ENCODE measurements at regions not wholly inside any gene's neighbourhood (a gene's known extent, or its start where the extent isn't known, plus 50 kb on each side); places are given as distances from the start of the nearest gene placed in this dataset.

DNA sequence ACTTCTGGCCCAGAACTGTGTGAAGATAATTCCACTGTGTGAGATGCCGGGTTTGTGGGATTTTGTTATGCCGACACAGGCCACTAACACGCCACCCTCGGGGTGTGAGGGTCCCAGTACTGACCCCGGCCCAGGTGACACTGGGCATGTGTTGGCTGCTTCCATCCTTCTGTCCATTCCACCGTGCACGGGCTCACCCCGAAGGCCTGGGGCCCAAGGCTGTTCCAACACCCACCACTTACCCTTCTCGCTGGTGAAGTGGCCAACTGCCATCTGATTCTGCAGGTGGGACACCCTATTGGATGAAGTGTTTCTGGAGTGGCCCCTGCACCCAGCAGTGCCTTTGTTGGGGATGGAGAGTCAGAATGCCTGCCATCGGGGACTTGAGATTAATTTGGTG, 1307.5 kb downstream of the BRD1 start:
- Mint-ChIP-seq H3K4me1 (no peaks in the 10 kb centered on the region), H3K4me3 (no peak overlapping the region), H3K27me3 (no peaks in the 10 kb centered on the region), H3K27ac (peak overlapping the region in 1 of 2 donors; percentile 68), H3K9me3 (no peaks in the 10 kb centered on the region)
- DNase-seq (no peak), ATAC-seq (no peak)

DNA sequence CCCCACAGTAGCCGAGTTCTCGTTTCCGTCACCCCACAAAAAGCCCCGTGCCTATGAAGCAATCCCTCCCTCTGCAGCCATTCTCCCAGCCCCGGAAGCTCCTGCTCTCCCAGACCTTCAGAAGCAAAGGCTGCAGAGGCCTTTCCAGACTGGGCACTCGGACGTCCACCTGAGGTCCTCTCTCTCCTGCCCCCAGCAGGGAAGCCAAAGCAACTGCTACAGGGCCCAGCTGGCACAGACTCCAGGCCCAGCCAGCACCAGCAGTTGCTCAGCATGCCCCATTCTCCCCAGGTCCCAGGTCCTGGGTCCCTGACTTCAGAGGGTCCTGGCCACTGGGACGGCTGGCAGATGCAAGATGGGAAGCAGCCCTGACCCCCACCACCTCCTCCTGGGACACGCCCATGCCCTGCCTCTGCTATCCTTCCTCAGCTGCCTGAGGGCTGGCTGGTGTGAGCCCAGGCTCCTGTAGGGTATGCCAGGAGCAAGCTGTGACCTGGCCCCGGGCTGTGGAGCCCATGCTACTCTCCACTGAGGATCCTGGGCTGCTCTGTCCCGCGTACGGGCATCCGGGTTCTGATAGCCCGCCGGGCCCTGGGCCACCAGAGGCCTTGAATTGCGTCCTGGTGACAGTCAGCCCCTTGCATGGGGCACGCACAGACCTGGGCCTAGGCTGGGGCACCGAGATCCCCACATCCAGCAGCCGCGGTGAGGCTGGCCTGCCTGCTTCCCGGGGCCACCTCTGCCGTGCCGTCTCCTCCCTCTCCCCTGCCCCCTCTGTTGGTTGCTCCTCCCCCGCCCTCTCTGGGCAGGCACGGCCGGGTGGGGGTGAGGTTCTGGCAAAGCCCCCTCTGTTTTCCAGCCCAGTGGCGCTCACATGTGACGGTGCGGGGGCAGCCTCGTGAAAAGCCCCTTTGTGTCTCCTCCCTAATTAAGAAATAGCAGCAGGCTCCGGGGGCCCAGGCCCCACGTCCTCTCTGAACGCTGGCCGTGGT, 1310.3 kb downstream of the BRD1 start:
- Mint-ChIP-seq H3K4me3 (no peak overlapping the region), H3K27me3 (no peaks in the 10 kb centered on the region), H3K9me3 (no peaks in the 10 kb centered on the region), H3K27ac (no peak overlapping the region), H3K4me1 (no peaks in the 10 kb centered on the region)
- DNase-seq (no peak), ATAC-seq (no peak)

DNA sequence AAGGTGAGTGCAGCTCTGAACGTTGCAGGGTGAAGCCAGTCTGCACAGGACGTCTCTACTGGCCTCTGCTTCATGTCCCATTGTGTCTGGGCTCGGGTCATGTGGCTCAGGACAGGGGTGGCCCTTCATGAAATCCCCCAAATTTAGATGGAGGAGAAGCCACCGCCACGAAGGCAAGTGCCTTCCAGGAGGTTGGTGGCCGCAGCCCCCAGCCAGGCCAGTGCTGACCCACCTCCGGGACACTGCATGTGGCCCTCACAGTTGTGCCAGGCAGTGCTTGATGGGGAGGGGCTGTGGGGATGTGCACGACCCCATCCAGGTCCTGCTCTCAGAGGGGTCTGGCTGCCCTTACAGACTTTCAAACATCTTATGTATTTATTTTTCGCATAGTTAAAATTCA, 1311.1 kb downstream of the BRD1 start:
- Mint-ChIP-seq H3K27ac (no peak overlapping the region), H3K4me3 (no peak overlapping the region), H3K9me3 (no peaks in the 10 kb centered on the region), H3K27me3 (no peaks in the 10 kb centered on the region), H3K4me1 (no peaks in the 10 kb centered on the region)
- ATAC-seq: no peak
- DNase-seq: no peak

DNA sequence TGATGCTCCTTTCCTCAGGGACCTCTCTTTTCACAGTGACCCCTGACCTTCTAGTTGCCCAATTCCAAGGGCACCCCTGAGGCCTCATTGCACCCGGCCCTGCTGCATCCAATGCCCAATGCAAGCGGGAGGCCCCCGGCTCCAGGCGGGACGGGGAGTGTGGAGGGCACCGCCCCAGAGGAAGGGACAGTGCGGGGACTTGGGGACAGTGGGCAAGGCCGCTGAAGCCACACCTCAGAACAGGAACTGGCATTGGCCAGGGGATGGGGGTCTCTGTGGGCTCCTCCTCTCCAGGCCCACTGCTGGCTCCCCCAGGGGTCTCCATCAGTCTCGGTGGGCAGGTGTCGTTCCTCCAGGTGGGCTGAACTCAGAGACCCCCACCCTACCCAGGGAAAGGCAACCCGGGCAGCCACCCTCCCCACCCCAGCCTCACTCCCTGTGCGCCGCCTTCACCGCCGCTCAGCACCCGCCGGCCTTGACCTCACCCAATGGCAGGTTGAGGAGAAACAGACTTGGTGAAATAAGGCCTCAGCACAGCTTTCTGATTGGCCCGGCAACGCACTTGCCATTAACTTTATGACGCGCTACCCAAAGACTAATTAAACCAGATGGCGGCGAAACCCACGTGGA, 1312.0 kb downstream of the BRD1 start:
- Mint-ChIP-seq H3K27me3 (no peaks in the 10 kb centered on the region), H3K9me3 (no peaks in the 10 kb centered on the region), H3K27ac (no peak overlapping the region), H3K4me3 (no peak overlapping the region), H3K4me1 (no peaks in the 10 kb centered on the region)
- DNase-seq (no peak), ATAC-seq (peak; percentile 33)

DNA sequence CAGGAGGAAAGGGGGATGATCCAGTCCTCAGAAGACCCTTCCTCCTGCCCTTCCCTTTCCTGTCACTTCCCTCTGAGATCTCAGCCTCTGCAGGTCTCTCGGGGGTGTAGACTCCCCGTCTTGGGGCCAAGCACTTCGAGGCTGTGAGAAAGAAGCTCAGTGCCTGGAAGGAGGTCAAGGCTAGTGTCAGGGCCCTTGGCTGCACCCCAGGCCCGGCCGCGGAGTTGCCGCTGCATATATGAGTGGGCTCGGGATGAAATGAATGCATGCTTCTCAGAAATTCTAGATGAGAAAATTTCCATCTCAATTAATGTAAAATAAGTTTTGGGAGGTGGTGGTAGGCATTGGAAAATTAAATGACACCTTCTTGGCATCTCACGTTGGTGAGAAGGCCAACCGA, 1313.7 kb downstream of the BRD1 start:
- Mint-ChIP-seq H3K4me1 (no peaks in the 10 kb centered on the region), H3K27me3 (no peaks in the 10 kb centered on the region), H3K4me3 (no peak overlapping the region), H3K9me3 (no peaks in the 10 kb centered on the region), H3K27ac (no peak overlapping the region)
- ATAC-seq: no peak
- DNase-seq: no peak

DNA sequence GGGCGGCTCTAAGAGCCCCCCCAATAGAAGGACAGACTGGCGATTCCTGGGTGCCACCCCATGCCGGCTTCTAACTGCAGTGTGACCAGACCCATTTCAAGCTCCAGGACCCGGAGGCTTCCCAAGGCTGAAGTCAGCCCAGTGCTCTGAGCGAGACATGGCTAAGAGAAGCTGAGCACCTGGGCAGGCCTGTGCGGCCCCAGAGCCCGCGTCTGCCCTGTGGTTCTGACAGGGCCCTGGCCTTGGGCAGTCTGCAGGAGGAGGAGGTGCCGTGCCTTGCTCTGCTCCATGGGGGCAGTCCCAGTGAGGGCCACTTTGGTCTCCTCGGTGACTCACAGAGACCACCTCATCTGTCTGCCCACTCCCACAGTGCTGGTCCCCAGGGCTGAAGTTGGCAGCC, 1314.2 kb downstream of the BRD1 start:
- H3K27me3 Mint-ChIP-seq: no peaks in the 10 kb centered on the region
- H3K27ac Mint-ChIP-seq: no peak overlapping the region
- DNase-seq: no peak
- no peak overlapping the region for H3K4me3 Mint-ChIP-seq
- ATAC-seq: no peak
- no peaks in the 10 kb centered on the region for H3K9me3 Mint-ChIP-seq
- no peaks in the 10 kb centered on the region for H3K4me1 Mint-ChIP-seq

DNA sequence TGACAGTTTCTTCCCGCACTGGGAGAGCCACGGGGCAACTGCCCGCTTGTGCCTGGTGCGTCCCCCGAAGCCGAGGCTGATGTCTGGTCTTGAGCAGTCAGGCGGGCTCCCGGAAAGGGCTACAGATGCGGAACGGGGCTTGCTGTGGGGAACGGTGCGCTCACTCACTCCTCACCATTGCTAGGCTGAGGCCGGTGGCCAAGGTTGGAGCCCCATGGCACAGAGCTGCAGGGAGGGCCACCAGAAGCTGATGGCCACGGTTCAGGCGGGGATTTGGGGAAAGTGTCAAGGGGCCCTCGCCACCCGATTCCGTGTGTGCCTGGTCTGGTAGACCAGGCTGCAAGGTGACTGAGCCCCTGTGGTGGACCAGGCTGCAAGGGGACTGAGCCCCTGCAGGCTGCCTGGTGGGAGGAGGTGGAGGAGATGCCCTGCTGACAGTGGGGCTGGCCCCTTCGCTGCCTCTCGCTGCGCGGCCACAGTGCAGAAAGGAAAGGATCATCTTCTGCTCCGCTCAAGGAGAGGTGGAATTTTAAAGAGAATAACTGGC, 1315.8 kb downstream of the BRD1 start:
- H3K27me3 Mint-ChIP-seq: peaks cover 1% of the 10 kb centered on the region
- no peak overlapping the region for H3K27ac Mint-ChIP-seq
- H3K9me3 Mint-ChIP-seq: no peaks in the 10 kb centered on the region
- H3K4me3 Mint-ChIP-seq: no peak overlapping the region
- H3K4me1 Mint-ChIP-seq: no peaks in the 10 kb centered on the region
- DNase-seq (no peak), ATAC-seq (no peak)

DNA sequence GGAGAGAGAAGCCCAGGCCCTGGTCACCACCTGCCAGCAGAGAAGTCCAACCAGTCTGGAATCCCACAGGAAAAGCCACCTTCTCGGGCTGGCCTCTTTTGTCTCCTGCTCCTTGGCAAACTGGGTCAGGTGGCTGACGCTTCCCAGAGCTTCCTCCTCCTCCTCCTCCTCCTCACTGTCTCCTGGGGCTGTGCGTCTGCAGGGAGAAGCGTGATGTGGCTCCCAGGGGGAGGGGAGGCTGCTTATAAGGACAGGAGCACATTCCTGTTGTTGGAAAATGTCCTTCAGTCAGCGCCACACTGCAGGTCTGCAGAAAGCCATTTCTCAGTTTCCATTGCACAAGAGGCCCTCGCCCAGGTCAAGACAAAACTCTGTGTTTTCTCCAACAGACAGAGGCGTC, 1316.5 kb downstream of the BRD1 start:
- Mint-ChIP-seq H3K4me3 (no peak overlapping the region), H3K9me3 (no peaks in the 10 kb centered on the region), H3K27ac (no peak overlapping the region), H3K27me3 (peaks cover 8% of the 10 kb centered on the region), H3K4me1 (no peaks in the 10 kb centered on the region)
- DNase-seq: no peak
- ATAC-seq: no peak

DNA sequence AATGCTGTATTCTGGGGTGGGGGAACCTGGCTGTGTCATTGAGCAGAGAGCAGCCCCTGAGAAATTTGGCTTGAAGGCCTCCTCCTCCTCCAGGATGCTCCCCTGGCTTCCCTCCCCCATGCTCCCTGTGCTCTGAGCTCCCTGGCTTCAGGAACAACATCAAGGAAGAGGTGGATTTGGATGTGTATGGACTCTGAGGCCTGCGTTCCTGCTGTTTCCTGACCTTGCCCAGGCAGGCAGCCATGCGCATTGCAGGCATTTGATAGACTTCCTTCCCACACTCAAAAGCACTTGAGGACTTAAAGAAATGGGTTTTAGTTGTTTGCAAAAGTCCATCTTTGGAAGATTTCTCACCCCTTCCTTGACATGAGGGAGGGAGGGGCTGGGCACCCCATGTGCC, 1317.1 kb downstream of the BRD1 start:
- Mint-ChIP-seq H3K9me3 (no peaks in the 10 kb centered on the region), H3K27ac (no peak overlapping the region), H3K27me3 (peaks cover 11% of the 10 kb centered on the region), H3K4me3 (no peak overlapping the region), H3K4me1 (no peaks in the 10 kb centered on the region)
- DNase-seq: no peak
- no peak for ATAC-seq

DNA sequence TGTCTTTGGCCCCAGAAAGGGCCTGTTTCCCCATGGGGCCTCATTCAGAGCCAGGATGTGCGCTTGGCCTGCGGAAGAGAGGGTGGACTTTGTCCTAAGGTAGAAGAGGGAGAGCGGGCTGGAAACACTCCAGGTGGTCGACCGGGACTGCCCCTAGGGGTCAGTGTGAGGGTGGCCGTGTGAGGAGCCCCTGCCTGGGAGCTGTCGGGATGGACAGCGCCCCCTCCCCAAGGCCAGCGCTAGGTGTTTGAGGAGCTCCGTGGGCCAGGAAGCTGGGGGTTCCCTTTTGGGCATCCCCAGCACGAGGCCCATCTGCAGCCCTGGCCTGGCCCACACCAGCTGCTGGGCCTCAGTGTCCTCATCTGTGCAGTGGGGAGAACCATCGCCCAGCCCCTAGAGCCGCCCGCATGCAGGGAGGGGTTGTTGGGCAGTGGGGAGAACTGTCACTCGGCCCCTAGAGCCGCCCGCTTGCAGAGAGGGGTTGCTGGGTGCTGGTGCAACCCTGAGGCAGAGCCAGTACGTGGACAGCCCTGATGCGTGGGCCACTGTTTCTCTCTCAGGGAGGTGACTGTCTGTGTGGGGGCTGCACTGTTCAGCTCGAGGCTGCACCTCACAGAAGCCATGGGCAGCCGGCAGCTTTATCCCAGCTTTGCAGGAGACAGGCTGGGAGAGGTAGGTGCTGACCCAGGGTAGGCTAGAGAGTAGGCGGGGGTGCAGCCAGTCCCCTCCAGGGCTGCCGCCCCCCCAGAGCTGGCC, 1319.9 kb downstream of the BRD1 start:
- no peak overlapping the region for H3K4me3 Mint-ChIP-seq
- no peaks in the 10 kb centered on the region for H3K9me3 Mint-ChIP-seq
- H3K27ac Mint-ChIP-seq: no peak overlapping the region
- ATAC-seq (no peak), DNase-seq (no peak)
- H3K27me3 Mint-ChIP-seq: peaks cover 11% of the 10 kb centered on the region
- H3K4me1 Mint-ChIP-seq: no peaks in the 10 kb centered on the region

DNA sequence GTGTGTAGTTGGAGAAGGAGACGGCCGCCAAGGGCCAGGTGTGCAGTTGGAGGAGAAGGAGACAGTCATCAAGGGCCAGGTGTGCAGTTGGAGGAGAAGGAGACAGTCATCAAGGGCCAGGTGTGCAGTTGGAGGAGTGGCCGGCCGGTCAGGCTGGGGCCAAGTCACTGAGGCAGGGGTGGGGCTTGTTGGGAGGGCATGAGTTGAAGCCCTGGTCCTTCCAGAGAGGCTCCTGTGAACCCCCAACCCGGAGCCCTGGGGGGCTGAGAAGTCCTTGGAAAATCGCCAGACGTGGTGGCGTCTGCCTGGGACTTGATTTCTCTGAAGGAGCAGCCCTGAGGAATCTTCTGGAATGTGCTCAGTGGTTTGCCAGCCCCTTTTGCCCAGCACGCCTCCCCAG, 1320.5 kb downstream of the BRD1 start:
- H3K27ac Mint-ChIP-seq: no peak overlapping the region
- ATAC-seq: no peak
- H3K9me3 Mint-ChIP-seq: no peaks in the 10 kb centered on the region
- H3K27me3 Mint-ChIP-seq: peaks cover 11% of the 10 kb centered on the region
- no peak overlapping the region for H3K4me3 Mint-ChIP-seq
- DNase-seq: no peak
- H3K4me1 Mint-ChIP-seq: no peaks in the 10 kb centered on the region

DNA sequence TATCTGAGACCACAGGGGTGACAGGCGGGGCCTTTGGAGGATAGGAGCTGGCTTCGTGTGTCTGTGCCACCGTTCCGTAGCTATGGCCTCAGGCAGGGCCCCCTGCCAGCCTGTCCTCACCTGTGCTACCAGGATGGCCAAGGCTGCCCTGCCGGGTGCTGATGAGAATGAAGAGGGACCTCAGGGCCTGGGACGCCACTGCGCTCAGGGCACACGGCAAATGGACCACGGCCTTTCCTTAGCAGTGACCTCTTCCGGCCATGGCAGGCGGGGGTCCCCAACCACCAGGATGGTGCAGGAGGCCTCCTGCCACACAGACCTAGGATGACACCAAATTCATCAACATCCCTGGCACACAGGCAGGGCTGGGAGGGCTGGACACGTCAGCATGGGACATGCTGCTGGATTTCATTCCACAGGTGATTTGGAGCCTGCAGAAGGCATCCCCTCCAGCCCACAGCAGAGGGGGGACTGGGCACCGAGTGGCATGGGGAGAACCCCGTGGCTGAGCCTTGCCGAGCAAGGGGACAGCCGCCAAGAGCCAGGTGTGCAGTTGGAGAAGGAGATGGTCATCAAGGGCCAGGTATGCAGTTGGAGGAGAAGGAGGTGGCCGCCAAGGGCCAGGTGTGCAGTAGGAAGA, 1321.0 kb downstream of the BRD1 start:
- ATAC-seq (no peak), DNase-seq (no peak)
- Mint-ChIP-seq H3K4me3 (no peak overlapping the region), H3K27me3 (peaks cover 11% of the 10 kb centered on the region), H3K27ac (no peak overlapping the region), H3K4me1 (no peaks in the 10 kb centered on the region), H3K9me3 (no peaks in the 10 kb centered on the region)

DNA sequence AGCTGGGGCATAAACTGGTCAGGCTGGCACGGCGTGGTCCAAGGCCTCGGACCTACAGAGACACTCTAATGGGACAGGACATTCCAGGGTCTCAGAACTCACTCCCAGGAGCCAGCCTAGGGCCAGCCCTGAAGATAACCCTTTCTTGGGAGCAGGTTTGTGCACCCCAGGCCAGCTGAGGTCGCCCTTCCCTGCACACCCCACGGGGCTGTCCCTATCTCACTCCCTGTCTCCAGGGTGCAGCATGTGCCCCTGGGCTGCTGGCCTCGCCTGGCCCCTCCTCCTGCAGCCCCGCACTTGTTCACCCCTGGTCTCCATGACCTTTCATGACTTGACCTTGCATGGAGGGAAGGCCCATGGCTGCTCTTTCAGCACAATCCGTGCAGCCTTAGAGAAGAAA, 1321.8 kb downstream of the BRD1 start:
- H3K27ac Mint-ChIP-seq: no peak overlapping the region
- H3K9me3 Mint-ChIP-seq: no peaks in the 10 kb centered on the region
- ATAC-seq (no peak), DNase-seq (no peak)
- no peak overlapping the region for H3K4me3 Mint-ChIP-seq
- peaks cover 11% of the 10 kb centered on the region for H3K27me3 Mint-ChIP-seq
- no peaks in the 10 kb centered on the region for H3K4me1 Mint-ChIP-seq

DNA sequence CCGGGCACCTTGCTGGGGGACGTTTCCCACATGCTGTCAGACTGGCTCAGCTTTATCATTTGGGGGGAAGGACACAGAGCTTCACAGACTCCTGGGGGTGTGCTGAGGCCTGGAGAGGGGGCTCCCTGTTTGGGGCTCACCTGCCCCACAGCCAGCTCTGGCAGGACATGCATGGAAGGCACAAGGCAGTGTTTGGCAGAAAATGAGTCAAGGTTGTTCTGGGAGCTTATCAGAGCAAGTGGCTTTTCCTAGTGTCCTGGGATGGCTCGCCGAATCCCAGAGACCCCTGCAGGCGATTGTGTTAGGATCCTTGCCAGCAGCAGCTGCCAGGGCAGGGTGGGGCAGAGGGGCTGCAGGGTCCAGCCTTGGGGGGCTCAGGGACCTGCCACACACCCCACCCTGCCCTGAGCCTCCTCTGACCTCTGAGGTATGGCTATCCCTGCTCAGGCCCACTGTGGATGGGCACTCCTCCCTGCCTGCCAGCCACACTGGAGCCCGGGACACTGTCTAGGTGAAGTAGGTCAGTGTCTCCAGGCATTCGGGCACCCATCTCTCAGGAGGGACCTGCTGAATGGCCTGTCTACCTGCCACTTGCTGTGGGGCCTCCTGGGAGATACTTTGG, 1323.0 kb downstream of the BRD1 start:
- Mint-ChIP-seq H3K4me3 (no peak overlapping the region), H3K9me3 (no peaks in the 10 kb centered on the region), H3K27ac (no peak overlapping the region), H3K27me3 (peaks cover 11% of the 10 kb centered on the region), H3K4me1 (no peaks in the 10 kb centered on the region)
- no peak for ATAC-seq
- DNase-seq: no peak

DNA sequence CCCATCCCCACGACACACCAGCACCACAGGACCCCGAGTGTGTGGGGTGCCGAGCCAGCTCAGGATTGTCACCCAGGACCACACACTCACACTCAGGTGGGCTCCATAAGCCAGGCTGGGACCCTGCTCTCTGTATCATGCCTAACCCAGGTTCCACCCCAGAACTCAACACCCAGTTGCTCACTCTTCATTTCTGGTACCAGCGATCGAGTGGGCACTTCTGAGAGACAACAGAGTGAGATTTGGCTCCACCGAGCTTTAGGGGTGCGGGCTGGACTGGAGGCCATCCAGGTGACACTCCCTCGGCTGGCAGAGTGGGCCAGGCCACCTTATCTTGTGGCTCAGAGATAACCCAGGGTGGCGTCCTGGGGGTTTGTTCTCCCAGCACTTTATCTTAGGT, 1323.8 kb downstream of the BRD1 start:
- Mint-ChIP-seq H3K4me1 (no peaks in the 10 kb centered on the region), H3K27ac (no peak overlapping the region), H3K9me3 (no peaks in the 10 kb centered on the region), H3K27me3 (peaks cover 11% of the 10 kb centered on the region), H3K4me3 (no peak overlapping the region)
- no peak for ATAC-seq
- DNase-seq: no peak

Measured in stimulated activated naive CD8-positive, alpha-beta T cell treated with anti-CD3 and anti-CD28 coated beads, Interleukin-15, amount 100 ng/mL, for 72 hours (primary cell).